Erythroblast (primary cell): ENCODE measurements at regions not wholly inside any gene's neighbourhood (a gene's known extent, or its start where the extent isn't known, plus 50 kb on each side); places are given as distances from the start of the nearest gene placed in this dataset.
"Not testable (repeated sequence)": the region's sequence is repeated elsewhere in the genome, so short reads cannot be mapped to it uniquely, and the experiment has no call there.

Experiments used
- DNase-seq, 2 experiments: peaks; one replicate each; lab custom pipeline; 2025; lab: John Stamatoyannopoulos, UW
- GATA1 ChIP-seq: IDR thresholded peaks from 2 replicates; pipeline ENCODE4 v1.6.1; 2011; ENCODE audit warnings: low read depth, mild to moderate bottlenecking, control low read depth, low read length, moderate library complexity
- POLR2A ChIP-seq: IDR thresholded peaks from 2 replicates; pipeline ENCODE4 v1.6.1; 2011; ENCODE audit warnings: mild to moderate bottlenecking, low read length

GRCh38 chrX:42229533-42229932 lies 306.2 kb upstream of the CASK start:
- TF ChIP-seq POLR2A (no peak), GATA1 (no peak)
- no peak for DNase-seq

GRCh38 chrX:42220666-42221065 lies 297.3 kb upstream of the CASK start:
- no peak for DNase-seq
- TF ChIP-seq POLR2A (no peak), GATA1 (no peak)

DNA sequence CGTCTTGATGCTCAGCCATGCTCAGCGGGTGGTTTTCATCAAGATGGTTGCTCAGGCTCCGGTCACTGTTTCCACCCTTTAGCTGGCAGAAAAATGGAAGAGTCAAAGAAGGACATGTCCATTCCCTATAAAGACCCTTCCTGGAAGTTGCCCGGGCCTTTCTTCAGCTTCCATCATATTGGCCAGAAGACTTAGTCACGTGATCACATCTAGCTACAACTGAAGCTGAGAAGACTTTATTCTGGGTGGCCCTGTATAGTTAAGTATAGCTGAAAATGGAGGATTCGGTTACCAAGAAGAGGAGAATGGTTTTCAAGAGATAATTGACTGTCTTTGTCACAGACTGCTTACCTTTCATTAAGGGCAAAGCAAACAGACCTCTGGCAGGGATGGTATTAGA lies 296.7 kb upstream of the CASK start:
- TF ChIP-seq POLR2A (no peak), GATA1 (no peak)
- DNase-seq, result no peak

DNA sequence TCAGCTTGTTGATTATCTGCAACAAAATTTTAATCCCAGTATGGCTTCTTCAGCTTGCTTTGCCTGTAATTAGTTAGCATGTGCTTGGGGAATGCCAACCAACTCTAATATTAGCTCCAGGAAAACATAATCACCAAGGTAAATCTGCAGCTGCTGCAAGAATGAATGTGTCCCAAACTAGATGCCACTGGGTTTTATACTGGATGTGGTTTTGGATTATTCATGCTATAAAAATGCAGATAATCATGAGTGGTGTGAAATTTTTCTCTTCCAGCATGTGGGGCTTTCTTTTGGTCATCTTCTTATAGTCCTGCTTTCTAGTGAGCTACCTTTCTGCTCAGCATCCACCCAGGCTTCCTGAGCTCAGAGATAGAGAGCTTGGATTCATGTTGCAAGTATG lies 295.9 kb upstream of the CASK start:
- TF ChIP-seq POLR2A (no peak), GATA1 (no peak)
- DNase-seq, result no peak

DNA sequence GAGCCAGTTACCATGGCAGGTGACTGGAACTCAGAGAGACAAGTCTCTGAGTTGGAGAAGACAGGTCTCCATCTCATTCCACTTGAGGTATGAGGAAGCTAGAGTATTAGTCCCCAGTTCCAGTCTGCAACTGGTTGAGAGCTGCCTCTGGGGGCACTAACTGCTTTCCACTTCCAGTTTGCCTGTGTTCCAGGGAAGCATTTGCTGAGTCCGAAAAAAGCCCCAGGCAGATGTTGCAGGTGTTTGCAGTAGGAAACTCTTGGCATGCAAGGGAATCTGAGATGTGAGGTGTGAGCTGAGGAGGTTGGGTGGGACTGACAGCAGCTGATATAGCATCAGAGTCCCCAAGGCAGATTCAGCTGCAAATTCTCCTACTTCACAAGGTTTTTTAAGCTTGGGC lies 272.2 kb upstream of the CASK start:
- DNase-seq, result no peak
- TF ChIP-seq GATA1 (no peak), POLR2A (no peak)

- DNase-seq, result no peak
Observed at GRCh38 chrX:42189576-42189975, 266.2 kb upstream of the CASK start.

DNA sequence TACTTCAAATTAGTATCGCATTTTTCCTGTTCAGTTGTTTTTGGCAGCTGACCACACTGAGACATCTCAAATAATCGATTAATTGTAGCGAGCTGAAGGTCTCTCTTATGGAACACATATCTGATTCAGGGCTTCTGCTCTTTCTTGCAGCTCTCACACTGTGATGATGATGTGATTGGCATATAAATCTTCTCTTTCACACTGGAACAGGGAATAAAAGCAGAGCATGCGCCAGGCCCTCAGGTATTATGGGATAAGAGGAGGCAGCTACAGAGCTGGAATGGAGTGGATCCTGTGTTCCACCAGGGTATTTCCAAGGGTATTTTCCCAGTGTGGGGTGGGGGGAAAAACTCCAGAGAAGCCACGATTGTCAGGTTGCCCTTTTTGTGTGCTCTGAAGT lies 265.4 kb upstream of the CASK start:
- DNase-seq, result no peak
- TF ChIP-seq POLR2A (no peak), GATA1 (no peak)

More at GRCh38 chrX:42189576-42189975, 266.2 kb upstream of the CASK start:
- TF ChIP-seq POLR2A (no peak), GATA1 (no peak)

DNA sequence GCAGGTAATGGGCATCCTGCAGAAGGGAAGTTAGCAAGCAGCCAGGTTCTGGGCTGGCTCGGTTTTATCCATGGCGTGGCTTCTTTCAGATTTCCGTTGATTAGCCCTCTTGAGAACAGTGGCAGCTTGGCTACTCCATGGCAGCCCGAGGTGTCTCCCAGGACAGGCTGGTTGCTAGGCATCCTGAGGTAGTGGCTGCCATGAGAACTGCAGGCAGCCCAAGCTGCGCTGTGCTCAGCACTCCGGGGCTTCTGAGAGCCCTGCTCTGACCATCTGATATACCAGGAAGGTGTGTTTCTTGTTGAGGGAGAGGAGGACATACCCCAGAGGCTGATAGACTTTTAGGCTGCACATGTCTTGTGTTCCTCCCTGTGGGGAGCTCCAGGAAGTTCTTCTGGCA lies 253.4 kb upstream of the CASK start:
- TF ChIP-seq POLR2A (no peak), GATA1 (no peak)
- DNase-seq, result no peak

DNA sequence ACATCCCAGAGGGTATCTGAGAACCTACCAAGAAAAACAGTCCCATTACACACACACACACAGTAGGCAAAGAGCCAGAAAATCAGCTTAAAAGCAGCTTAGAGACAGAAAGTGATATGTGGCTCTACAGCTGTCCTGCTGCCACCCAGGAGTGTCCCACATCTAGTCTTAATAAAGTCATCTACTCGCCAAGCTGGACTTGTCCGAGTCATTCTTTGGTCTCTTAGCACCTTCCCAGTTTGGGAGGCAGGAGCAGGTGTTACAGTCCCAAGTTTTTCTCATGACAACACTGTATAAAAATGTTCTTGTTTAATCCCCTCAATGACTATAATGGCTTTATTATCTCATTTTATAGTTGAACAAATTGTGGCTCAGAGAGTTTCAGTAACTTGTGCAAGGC lies 252.5 kb upstream of the CASK start:
- TF ChIP-seq GATA1 (no peak), POLR2A (no peak)
- no peak for DNase-seq

DNA sequence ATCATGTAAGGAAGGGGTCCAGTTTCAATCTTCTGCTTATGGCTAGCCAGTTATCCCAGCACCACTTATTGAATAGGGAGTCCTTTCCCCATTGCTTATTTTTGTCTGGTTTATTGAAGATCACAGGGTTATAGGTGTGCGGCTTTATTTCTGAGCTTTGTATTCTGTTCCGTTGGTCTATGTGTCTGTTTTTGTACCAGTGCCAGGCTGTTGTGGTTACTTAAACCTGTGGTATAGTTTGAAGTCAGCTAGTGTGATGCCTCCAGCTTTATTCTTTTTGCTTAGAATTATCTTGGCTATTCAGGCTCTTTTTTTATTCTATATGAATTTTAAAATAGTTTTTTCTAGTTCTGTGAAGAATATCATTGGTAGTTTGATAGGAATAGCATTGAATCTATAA lies 234.6 kb upstream of the CASK start:
- DNase-seq, result not testable (repeated sequence)

GRCh38 chrX:42151808-42152207 lies 228.5 kb upstream of the CASK start:
- TF ChIP-seq GATA1 (no peak), POLR2A (no peak)

GRCh38 chrX:42149765-42150164 lies 226.4 kb upstream of the CASK start:
- TF ChIP-seq POLR2A, result no peak
- no peak for TF ChIP-seq GATA1
- DNase-seq, result no peak

More at GRCh38 chrX:42151808-42152207, 228.5 kb upstream of the CASK start:
- no peak for DNase-seq

DNA sequence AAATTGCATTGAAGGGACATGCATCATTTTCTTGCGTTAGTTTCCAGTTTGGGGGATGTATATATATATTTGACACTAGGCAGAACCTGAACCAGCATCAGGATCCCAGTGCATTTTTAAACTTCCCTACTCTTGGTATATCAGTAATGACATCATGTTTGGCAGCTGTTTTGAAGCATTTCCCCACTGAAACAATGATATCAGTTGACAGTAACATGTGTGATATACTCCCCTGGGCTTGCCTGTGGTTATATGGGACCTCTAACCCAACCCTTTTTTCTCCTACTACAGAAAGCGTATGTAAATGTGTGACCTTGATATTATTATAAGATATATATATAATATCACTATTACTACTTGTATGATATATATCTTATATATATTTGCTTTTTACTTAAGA lies 225.9 kb upstream of the CASK start:
- TF ChIP-seq GATA1 (no peak), POLR2A (no peak)
- DNase-seq, result no peak

DNA sequence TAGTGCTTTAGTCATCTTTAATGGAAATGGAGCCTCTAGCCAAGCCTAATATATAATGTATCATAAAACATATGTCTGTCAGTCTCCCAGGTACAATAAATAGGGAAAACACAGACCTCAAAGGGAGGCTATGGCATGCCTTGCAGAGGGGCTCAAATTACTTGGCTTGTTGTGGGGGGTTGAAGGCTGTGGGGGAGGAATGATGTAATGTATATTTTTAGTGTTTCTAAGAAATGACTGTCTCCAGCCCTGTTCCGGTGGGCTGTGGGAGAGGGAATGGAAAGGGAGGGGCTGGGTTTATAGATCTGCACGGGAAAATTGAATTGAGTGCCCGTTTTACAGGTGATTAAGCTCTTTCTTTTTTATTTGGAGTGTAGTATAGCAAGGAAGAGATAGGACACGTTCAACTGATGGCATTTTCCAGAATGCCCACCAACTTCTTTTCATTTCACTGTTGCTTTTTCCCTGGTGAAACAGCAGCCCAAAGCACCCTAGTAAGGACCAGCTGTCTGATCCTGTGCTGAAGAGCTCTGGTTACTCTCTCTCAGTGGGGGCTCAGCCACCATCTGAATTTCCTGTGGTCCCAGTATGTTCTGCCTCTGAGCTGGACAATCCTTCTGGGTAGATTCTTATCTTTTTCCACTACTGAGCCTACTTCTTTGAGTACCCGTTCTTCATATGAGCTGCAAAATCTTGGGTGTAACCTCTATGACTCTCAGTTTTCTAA lies 220.7 kb upstream of the CASK start:
- TF ChIP-seq POLR2A (no peak), GATA1 (no peak)
- no peak for DNase-seq

- no peak for DNase-seq
- TF ChIP-seq POLR2A (no peak), GATA1 (no peak)
Observed at GRCh38 chrX:42140320-42140719, 217.0 kb upstream of the CASK start.

GRCh38 chrX:42135583-42136228 lies 212.4 kb upstream of the CASK start:
- DNase-seq, result no peak
- TF ChIP-seq GATA1 (no peak), POLR2A (no peak)
